Adrenal gland (tissue), 5 donors: ENCODE measurements at regions not wholly inside any gene's neighbourhood (a gene's known extent, or its start where the extent isn't known, plus 50 kb on each side); places are given as distances from the start of the nearest gene placed in this dataset.

Experiments
- CTCF ChIP-seq, 6 experiments: fragments of 450-650 bp in 4 of 6; fragments of 200-600 bp in 2 of 6; sonication (generic) in 1 of 6; IDR thresholded peaks; 1 replicate in 5 of 6; 2 replicates in 1 of 6; pipeline versions ENCODE4 v1.5.1 to v1.8.0; 2016 to 2021; ENCODE audit warnings: antibody characterized with exemption in 6 of 6, mild to moderate bottlenecking in 2 of 6, moderate library complexity in 1 of 6
- POLR2A ChIP-seq, 2 donors: fragments of 450-650 bp; IDR thresholded peaks; one replicate each; pipeline ENCODE4 v1.6.1; 2017; ENCODE audit warnings: antibody characterized with exemption in 2 of 2, mild to moderate bottlenecking in 2 of 2, moderate library complexity in 1 of 2
- donor health status: DM: no; HTN: no; CAD: no.

DNA sequence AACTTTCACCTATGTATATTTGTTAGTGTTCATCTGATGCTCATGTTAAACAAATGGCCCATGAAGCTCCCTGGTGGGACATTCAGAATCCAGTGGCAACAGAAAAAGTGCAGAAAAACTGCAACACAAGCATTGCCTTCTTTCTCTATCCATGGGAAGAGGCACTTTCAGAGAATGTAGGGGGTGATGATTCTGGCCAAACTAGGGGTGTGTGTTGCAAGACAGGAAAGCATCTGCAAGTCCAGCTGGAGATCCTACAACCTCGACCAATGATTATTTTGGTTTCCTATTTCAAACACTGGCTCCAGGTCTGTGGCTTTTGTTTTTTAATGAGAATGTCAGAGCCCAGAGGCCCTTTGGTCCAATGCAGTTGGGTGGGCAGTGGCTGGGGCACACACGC lies 198.7 kb downstream of the CXCL12 start:
- TF ChIP-seq CTCF (IDR thresholded peaks at IDR 0.05) (no peak), POLR2A (IDR thresholded peaks at IDR 0.05) (no peak)
